Left hindlimb (tissue), 1 donor: ENCODE measurements at regions not wholly inside any gene's neighbourhood (a gene's known extent, or its start where the extent isn't known, plus 50 kb on each side); places are given as distances from the start of the nearest gene placed in this dataset.
A peak's percentile ranks its signal among the peaks of the same experiment; 100 is the strongest.

Experiments
- DNase-seq: peaks from one replicate; pipeline ENCODE4 v3.0.0-alpha.2; 2018

DNA sequence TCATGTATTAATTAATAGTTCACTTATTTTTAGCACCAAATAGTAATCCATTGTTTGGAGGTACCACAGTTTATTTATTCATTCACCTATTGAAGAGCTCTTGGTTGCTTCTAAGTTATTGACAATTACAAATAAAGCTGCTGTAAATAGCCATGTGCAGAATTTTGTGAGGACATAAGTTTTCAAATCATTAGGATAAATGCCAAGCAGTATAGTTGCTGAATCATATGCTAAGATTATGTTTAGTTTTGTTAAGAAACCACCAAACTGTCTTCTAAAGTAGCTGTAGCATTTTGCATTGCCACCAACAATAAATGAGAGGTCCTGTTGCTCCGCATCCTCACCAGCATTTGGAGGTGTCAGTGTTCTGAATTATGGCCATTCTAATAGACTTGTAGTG lies 2126.8 kb downstream of the PCDH9 start:
- DNase-seq: no peak

DNA sequence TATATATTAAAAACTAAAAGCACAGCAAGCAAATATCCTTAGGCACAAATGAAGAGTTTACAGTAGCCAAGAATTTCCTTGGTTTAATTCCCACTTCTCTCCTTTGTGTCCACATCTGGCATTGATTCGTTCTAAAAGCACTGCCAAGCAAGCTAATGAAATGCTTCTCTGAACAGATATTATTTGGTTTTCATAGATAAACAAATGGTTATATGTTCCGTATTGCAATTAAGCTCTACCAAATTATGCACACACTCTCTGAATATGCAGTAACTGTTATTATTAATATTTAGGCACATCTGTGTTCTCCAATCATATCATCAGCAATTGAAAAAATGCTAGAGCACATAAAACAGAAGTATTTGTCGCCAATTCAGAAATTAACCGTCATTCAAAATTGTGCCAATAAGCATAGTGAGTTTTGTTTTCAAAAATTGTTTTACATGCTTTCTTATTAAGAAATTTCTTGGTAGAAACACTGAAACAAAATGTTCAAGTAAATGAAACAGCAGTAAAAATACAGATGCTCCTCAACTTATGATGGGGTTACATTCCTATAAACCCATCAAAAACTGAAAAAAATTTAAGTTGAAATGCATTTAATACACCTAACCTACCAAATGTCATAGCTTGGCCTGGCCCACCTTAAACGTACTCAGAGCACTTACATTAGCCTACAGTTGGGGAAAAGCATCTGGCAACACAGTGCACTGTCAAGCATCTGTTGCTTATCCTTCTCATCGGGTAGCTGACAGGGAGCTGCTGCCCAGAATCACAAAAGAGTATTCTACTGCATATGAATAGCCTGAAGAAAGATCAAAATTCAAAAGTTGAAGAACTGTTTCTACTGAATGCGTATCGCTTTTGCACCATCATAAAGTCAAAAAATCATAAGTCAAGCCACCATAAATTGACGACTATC lies 2134.7 kb downstream of the PCDH9 start:
- DNase-seq: peak; percentile 33

DNA sequence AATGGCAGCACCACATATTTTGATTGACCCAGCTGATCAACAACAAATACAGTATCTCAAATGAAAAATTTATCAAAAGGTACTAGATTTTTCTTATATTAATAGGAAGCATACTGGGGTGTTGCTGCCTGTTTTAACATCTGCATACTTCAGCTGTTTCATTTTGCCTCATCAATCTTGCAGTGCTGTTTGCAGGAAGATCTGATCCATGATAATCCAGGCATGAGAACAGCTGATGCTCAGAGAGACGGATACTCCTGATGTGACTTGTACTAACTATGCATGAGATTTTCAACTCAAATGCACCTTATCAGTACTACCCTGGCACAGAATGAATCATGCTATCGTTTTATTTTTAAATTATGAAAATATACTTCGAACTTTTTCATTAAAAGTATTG lies 2136.8 kb downstream of the PCDH9 start:
- no peak for DNase-seq

DNA sequence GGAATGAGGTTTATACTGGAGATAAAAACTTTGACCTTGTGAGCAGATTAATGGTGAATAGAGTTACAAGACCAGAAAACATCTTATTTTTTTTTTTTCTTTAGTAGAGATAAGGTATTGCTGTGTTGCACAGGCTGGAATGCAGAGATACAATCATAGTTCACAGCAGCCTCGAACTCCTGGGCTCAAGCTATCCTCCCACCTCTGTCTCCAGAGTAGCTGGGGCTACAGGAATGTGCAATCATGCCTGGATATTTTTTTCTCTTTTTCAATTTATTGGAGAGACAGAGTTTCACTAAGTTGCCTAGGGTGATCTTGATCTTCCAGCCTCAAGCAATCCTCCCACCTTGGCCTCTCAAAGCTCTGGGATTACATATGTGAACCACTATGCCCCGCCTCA lies 2139.1 kb downstream of the PCDH9 start:
- no peak for DNase-seq

DNA sequence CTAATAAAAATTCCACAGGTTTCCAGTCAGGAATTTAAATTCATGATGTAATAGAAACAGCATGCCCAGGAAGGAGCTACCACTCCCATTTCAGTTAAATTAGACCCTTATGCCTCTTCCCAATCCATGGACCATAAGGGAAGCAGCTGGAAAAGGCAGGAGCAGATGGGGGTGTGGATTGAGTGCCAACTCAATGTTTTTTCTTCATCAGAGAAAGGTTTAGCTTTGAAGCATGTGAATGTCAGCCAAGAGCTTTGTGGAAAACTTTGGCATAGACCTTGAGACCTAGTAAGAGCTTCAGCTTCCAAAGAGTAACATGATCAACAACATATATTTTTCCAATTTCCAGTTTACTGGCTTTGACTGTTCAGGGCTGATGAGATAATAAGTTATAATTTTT lies 2139.9 kb downstream of the PCDH9 start:
- peak; percentile 29 for DNase-seq

DNA sequence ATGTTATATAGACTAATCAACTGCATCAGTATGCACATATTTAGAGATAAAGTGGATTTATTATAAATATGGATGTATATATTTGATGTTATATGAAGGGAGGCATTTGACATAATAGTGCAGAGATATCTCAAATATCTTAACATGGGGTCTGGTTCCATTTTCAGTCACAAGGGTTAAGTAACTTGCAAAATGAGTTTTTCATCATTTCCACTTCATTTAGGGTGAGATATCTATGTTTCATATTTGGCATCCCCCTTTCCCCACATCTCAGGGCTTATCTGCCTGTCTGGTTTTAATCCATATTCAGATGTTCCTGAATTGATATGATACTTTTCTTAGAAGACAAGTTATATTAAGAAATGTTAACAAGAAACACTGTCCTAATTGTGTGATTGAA lies 2141.2 kb downstream of the PCDH9 start:
- DNase-seq: no peak

DNA sequence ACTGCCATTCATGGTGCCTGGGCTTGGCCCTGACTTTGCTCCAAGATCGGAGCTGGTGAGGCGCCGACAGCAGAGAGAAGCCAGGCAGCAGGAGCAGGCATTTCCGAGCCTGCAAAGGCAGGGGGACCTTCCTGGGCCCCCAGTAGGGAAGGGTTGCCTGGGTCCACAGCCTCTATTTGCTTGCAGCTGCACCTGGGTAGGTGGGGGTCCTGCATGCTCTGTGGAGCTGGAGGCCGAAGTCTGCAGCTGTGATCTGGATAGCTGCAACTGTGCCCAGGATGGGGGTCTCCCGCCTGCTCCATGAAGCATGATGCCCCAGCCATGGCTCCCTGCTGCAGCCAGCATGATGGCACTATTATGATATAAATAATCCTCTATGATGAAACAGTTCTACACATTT lies 2144.2 kb downstream of the PCDH9 start:
- DNase-seq: no peak

DNA sequence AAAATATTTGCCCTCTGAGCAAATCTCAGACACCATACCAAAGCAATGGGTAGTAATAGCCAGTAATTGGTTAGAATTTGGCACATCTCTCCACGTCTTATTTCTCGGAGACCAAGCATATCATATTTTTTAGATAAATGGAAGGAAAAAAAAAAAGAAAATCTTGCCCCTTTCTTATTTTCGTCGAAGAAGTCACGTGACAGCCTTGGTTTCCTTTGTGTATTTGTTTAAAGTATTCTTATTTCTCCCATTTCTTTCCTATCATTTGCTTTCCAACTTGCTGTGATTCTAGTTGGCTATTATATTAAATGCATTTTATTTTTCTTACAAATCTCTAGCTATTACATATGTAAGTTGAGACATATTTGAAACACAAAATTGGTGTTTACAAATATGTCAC lies 2155.9 kb downstream of the PCDH9 start:
- no peak for DNase-seq

DNA sequence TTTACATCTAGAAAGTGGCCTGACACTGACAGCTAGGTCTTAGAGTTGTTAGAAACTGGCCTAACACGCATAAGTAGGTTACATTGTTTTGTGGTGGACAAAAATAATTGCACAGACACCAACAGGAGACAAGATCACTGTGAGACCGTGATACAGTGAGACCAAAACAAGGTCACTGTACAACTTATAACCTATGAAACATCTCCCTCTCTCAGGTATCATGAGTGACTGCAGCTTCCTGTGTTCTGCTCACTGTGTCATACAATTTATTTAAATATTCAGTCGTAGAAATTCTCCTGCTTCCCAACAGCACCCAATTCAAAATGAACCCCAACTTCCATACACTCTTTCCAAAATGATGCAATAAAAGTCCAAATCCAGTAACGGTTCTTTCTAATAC lies 2165.2 kb downstream of the PCDH9 start:
- DNase-seq: no peak

DNA sequence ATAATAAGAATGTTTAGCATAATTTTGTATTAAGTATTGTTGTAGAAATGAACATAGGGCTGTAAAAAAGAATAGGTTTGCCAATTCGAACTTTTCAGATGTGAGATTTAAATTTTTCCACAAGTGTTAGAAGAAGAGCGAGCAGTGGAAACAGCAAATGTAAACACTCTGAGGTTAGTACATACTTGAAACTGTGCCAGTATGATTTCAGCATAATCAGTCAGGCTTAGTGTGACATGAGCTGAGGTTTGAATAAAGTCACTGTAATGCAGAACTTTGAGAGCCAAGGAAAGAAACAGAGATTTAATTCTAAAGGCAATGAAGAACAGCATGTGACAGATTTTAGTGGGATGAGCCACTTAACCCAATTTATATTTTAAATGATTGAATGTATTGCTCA lies 2166.4 kb downstream of the PCDH9 start:
- DNase-seq: no peak

DNA sequence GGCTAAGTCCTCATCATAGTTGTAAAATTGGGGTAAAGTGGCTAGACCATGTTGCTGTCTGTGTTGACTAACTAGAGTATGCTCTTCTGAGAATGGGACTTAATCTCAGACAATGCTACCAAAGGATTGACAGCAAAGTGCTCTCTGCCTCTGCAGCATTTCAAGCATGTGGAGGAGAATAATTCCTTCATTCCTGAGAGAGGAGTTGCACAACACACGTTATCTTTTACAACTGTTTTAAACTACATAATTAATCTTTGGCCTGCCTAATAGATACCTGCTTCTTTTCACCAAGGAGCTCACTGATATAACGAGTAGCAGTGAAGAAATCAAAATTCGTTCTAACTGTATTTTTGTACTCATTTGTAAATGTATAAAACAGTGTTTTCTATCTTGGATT lies 2172.2 kb downstream of the PCDH9 start:
- no peak for DNase-seq

DNA sequence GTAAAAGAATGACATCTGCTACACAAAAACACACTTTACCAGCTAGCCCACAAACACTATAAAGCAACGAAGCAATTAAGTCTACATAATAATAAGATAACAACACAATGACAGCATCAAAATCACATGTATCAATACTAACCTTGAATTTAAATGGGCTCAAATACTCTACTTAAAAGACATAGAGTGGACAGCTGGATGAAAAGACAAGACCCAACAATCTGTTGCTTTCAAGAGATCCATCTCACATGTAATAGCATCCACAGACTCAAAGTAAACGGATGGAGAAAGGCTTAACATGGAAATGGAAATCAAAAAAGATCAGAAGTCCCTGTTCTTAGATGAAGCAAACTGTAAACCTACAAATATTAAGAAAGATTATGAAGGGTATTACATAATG lies 2175.9 kb downstream of the PCDH9 start:
- DNase-seq: no peak

DNA sequence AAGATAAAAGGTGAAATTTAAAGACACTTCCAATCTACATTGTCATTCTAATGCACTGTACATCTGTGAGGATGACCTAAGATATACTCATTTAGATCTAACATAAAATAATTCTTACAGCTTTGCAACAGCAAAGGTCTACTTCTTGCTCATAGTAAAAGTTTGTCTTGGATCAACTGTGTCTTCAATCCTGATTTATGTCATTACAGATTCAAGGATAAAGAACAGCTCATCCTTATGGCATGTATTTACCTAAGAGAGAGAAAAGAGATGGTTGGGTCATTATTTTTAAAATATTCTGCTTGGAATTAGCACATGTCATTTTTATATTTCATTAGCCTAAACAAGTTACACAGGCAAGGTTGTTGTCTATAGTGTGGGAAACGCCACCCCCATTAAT lies 2193.1 kb downstream of the PCDH9 start:
- DNase-seq: no peak

DNA sequence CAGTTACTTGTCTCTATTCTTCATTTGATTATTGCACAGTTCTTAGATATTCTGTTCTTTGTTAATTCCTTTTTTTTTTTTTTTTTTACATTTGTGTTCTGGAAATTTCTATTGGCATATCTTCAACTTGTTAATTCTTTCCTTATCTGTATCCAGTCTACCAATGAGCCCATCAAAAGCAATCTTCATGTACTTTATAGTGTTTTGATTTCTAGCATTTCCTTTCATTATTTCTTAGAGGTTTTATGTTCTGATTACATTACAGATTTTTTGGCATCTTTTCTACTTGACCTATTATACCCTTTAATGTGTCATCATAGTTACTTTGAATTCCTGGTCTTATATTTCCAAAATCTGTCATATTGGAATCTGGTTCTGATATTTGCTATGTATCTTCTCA lies 2194.8 kb downstream of the PCDH9 start:
- no peak for DNase-seq

DNA sequence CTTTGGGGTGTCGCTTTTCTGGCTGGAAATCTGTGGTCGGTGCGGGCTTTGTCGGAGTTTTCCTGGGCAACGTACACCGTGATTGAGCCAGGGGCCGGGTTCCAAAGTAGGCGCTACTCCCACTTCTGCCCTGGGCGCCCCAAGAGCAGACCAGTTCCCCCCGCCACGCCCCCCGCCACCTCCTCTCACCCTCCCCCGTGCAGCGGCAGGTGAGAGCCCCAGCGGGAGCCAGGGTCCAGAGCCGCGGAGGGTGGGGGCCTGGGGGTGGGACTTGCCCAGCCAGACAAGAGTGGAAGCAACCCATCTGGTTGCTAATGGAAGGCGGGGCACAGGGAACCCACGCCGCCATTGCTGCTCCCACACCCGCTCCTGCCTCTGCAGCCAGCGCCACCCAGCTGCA lies 2195.9 kb downstream of the PCDH9 start:
- no peak for DNase-seq

DNA sequence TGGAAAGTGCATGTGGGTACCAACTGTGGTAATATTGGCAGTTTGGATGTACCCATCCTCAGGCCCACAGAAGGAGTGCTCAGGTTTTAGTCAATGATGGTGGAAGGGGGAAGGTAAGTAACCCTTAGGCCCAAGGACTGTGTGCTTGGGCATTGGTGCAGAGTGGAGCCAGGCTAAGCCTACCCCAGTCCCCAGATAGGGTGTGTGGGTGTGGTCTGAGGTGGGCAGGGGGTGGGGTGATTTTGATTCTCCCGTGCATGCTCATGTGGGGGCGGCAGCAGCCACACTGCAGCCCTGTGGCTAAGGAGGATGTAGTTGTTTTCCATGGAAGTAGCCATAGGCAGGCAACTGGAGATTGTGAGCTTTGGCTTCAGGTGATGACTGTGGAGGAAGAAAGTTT lies 2197.3 kb downstream of the PCDH9 start:
- peak; percentile 23 for DNase-seq

DNA sequence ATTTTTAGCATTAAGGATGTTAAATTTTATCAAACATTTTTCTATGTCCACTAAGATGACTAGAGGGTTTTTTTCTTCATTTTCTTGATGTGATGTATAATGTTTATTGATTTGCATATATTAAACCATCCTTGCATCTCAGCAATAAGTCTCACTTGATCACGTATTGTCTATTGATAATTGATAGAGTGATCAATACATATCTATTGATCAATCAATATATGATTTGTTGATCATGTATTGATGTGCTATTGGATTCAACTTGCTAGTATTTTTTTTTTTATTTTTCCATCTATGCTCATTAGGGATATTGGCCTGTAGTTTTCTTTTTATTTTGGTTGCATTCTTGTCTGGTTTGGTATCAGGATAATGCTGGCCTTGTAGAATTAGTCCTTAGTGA lies 2202.0 kb downstream of the PCDH9 start:
- DNase-seq: no peak

DNA sequence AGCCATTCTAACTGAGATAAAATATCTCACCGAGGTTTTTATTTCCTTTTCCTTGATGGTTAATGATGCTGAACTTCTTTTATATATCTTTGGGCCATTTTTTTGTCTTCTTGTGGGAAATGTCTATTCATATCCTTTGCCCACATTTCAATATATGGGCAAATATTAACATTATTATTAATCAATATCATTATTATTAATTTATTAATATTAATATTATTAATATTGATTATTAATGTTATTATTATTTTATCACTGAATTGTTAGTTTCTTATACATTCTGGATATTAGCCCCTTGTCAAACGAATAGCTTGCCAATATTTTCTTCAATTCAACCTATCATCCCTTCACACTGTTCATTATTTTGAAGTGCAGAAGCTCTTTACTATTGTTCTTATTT lies 2203.6 kb downstream of the PCDH9 start:
- DNase-seq: no peak

DNA sequence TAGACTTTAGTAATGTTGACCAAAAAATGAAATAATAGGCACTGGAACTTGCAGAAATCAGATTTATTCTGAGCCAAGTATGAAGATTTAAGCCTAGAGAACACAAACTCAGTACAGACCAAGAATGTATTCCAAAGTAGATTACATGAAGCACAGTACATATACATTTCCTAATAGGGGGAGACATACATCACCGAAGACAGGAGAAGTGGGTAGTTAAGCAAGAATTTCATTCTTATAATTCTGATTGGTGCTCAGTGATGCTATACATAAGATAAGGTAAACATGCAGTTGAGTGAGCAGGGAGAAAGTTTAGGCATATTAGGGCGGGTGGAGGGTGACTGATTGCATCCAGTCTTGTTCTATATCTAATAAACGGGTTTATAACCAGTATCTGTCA lies 2218.8 kb downstream of the PCDH9 start:
- DNase-seq: no peak

DNA sequence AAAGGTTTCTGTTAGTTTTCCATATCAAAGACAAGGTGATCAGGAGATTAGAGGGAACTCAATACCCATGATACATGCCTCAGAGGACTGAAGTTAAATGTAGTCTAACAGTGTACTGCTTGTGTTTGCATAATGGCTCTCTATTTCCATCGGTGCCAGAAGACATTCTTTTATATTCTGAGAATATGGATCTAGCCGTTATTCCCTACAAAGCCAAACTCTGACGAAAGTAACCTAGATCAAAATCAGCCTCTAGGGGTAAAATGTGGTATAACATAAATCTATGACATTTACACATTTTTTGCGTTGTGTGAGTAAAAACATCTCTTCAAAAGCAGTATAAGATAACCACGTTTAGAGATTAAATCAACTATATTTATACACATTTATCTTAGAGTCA lies 2232.7 kb downstream of the PCDH9 start:
- no peak for DNase-seq

DNA sequence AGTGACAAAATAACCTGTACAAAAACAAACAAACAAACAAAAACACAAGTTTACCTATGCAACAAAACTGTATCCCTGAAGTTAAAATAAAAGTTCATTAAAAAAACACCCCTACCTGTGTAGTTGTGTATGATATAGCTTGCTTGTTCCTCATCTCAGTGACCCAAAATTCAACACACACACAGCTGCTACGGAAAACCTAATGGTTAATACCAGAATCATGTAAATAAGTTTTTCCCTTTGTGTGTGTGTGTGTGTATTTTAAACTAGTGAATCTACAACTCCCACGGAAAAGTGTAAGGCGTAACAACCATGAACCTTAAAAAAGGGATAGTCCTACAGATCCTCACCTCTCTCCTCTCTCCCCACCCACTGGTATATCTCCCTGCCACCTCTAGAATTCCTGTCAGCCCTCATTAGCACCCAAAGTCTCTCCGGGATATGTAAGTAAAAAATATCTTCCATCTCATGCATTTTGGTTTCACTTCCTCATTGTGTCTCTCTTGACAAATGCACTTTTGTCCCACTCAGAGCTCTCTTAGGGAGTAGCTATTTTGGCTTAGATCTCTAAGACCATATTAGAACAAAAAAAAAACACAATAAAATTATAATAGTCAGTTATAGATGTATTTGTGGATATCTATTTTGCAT lies 2236.5 kb downstream of the PCDH9 start:
- DNase-seq: no peak

DNA sequence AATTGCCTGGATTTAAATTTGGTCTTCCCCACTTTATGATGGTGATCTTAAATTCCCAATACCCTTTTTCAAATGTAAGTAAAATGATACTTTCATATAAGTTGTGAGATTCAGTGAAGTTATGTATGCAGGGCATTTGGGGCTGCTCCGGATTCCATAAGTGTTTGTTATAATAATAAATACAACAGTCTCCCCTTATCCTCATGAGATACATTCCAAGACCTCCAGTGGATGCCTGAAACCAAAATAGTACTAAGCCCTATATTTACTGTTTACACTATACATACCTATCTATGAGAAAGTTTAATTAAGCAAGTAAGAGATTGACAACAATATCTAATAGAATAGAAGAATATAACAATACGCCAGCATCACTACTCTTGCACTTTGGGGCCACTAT lies 2237.8 kb downstream of the PCDH9 start:
- no peak for DNase-seq

DNA sequence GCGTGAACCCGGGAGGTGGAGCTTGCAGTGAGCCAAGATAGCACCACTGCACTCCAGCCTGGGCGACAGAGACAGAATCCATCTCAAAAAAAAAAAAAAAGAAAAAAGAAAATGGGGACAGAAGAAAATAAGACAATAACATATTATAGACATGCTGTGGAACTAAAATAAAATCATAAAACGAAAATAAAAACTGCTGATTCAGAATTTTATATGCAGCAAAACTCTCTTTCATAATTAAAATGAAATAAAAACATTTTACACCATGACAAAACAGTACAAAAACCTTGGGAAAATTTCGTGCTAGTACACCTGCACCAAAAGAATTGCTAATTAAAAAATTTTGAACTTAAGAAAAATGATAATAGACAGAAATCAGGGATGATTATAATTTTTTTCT lies 2245.1 kb downstream of the PCDH9 start:
- no peak for DNase-seq

DNA sequence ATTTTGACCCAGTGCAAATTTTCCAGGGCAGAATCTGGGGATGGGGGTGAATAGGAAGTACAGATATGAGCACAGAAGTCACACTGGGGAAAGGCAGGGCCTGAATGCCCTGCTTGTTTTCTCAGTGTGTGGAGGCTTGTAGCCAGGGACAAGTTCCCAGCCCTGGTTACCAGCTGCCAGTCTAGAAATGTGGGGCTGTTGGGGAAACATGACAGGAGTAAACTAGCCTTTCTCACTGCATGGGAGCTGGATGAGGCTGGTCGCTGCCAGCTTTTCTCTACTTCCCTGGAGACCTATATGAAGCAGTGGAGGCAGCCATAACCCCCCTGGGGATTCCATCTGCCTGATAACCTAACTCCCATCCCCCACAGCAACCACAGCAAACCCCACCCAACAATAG lies 2267.7 kb downstream of the PCDH9 start:
- DNase-seq: no peak

DNA sequence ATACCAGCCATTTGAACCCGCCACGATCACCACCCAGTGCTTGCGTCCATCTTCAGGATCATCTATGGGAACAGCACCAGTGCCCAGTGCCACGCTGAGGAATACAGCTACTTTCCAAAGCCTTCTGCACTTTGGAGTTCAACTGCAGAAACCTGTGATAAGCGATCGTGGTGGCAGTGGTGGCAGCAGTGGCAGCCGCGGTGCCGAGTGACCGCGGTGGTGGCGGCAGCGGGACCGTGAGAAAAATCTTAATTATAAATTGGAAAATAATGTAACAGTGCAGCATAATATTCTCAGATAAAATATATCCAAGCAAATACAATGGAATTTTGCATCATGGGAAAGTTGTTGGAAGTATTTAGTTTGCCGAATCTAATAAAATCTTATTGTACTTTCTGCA lies 2270.9 kb downstream of the PCDH9 start:
- DNase-seq: no peak
